ENCODE measurements at regions not wholly inside any gene's neighbourhood (a gene's known extent, or its start where the extent isn't known, plus 50 kb on each side); places are given as distances from the start of the nearest gene placed in this dataset.

DNA sequence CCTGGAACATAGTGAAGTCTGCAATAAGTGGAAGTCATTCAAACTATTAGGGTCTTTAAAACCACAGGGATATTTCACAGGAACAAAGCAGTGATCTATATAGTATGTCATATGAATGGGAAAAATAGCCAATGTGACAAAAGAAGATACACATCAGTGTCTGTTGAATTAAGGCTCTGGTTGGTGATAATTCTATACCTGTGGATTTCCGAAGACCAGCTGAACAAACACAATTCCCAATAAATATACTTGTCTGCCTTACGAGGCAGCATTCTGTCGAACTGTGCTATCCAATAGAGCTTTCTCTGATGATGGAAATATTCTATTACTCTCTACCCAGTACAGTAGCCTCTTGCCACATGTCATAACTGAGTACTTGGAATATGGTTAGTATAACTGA is 55.9 kb upstream of the CAV2 start:
- no peaks in the 10 kb centered on the region for H3K27me3 ChIP-seq (ENCODE audit: control insufficient read depth, insufficient read depth, low read length)
- no peaks in the 10 kb centered on the region for H3K36me3 ChIP-seq (ENCODE audit: control insufficient read depth, insufficient read depth, low read length)
- no CpG with 5 or more reads among the region's 3 CpGs for WGBS (ENCODE audit: insufficient coverage)
- H3K27ac ChIP-seq (ENCODE audit: low read length) = no peak overlapping the region
- H3K9me3 ChIP-seq (replicated peaks; ENCODE audit: control insufficient read depth, low read depth, low read length) = no peaks in the 10 kb centered on the region
- H3K4me1 ChIP-seq (ENCODE audit: control insufficient read depth, insufficient read depth, low read length) = no peaks in the 10 kb centered on the region
- DNase-seq = no peak
- no peak overlapping the region for H3K4me3 ChIP-seq (ENCODE audit: low read length)

DNA sequence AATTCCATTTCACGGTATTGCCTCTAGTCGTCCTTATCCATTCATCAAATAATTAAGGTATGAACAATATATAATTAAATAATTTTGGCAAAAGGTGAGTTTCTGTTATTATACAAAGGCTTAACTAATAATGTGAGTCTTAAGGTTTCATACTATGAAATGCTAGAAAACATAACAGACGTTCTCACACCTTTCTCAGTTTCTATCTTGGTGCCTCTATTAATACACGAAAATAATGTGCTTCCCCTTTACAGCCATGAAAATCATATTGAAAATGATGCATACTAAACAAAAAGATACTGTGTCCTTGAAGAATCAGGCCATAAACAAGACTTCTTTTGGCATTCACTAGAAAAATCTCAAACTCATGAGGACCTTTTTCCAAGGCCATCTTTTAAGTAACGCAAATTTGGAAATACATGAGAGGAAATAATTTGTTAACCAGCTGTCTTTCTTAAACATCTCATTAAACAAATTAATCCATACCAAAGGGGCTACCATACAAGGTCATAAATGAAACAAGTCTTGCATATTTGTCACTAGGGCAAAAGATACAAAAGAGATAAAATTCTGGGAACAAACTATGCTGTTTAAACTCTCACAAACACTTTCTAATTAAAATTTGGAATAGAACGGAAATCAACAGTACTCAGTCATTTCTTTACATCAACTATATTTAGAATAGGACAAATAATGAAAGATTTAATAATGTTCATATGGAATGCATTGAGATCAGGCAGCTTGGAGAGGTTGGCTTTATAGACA is 53.9 kb upstream of the CAV2 start:
- WGBS (ENCODE audit: insufficient coverage) = no CpG with 5 or more reads among the region's 6 CpGs
- H3K4me1 ChIP-seq (ENCODE audit: control insufficient read depth, insufficient read depth, low read length) = no peaks in the 10 kb centered on the region
- H3K27ac ChIP-seq (ENCODE audit: low read length) = no peak overlapping the region
- H3K36me3 ChIP-seq (ENCODE audit: control insufficient read depth, insufficient read depth, low read length) = no peaks in the 10 kb centered on the region
- H3K4me3 ChIP-seq (ENCODE audit: low read length) = no peak overlapping the region
- no peaks in the 10 kb centered on the region for H3K27me3 ChIP-seq (ENCODE audit: control insufficient read depth, insufficient read depth, low read length)
- DNase-seq = no peak
- H3K9me3 ChIP-seq (replicated peaks; ENCODE audit: control insufficient read depth, low read depth, low read length) = no peaks in the 10 kb centered on the region

DNA sequence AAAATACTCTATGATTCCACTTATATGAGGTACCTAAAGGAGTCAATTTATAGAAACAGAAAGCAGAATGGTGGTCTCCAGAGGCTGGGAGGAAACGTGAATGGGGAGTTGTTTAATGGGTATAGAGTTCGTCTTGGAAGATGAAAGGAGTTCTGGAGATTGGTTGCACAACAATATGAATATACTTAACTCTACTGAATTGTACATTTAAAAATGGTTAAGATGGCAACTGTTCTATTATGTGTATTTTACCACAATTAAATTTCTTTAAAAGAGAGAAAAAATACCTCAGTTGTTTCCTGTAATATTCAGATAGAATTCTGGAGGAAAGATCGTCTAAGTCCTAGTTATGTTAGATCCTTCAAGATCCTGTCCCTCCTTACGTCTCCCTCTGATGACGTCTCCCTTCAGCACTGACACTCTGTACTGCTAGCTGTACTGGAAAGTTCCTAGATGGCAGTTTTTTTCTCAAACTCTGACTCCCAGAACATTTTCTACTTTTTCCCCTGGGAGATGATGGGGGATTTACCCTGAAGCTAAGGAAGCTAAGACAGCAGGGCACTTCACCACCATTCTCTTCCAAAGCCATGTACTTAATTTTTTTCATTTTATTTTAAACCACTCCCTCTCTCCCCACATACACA is 53.2 kb upstream of the CAV2 start:
- 60% methylated on average over 1 of the region's 5 CpGs for WGBS (ENCODE audit: insufficient coverage)
- no peak overlapping the region for H3K27ac ChIP-seq (ENCODE audit: low read length)
- no peaks in the 10 kb centered on the region for H3K4me1 ChIP-seq (ENCODE audit: control insufficient read depth, insufficient read depth, low read length)

DNA sequence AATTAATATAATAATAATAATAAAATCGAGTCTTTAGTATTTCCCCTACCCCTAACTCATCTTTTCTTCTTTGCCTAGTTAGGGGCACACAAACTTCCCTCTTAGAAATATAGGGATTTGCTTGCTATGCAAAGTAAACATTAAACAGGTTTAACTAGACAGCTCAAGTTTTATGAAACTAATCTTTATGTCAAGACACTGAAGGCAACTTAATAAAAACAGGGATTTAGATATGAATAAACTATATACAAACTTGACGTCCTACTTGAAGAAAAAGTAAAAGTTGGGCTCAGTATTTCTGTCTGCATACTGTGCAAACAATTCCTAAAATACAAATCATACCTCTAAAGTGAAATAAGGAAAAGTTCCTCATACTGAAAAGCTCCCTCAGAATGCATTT is 52.1 kb upstream of the CAV2 start:
- no peak for DNase-seq
- WGBS (ENCODE audit: insufficient coverage) = no CpG with 5 or more reads among the region's 2 CpGs
- no peaks in the 10 kb centered on the region for H3K27me3 ChIP-seq (ENCODE audit: control insufficient read depth, insufficient read depth, low read length)
- H3K4me3 ChIP-seq (ENCODE audit: low read length) = no peak overlapping the region
- no peak overlapping the region for H3K27ac ChIP-seq (ENCODE audit: low read length)
- no peaks in the 10 kb centered on the region for H3K9me3 ChIP-seq (replicated peaks; ENCODE audit: control insufficient read depth, low read depth, low read length)
- H3K36me3 ChIP-seq (ENCODE audit: control insufficient read depth, insufficient read depth, low read length) = no peaks in the 10 kb centered on the region
- no peaks in the 10 kb centered on the region for H3K4me1 ChIP-seq (ENCODE audit: control insufficient read depth, insufficient read depth, low read length)

More for the DNA sequence above, 53.2 kb upstream of the CAV2 start:
- Histone ChIP-seq H3K9me3 (replicated peaks; ENCODE audit: control insufficient read depth, low read depth, low read length) (no peaks in the 10 kb centered on the region), H3K27me3 (ENCODE audit: control insufficient read depth, insufficient read depth, low read length) (no peaks in the 10 kb centered on the region), H3K4me3 (ENCODE audit: low read length) (no peak overlapping the region), H3K36me3 (ENCODE audit: control insufficient read depth, insufficient read depth, low read length) (no peaks in the 10 kb centered on the region)
- peak; percentile 30 for DNase-seq

DNA sequence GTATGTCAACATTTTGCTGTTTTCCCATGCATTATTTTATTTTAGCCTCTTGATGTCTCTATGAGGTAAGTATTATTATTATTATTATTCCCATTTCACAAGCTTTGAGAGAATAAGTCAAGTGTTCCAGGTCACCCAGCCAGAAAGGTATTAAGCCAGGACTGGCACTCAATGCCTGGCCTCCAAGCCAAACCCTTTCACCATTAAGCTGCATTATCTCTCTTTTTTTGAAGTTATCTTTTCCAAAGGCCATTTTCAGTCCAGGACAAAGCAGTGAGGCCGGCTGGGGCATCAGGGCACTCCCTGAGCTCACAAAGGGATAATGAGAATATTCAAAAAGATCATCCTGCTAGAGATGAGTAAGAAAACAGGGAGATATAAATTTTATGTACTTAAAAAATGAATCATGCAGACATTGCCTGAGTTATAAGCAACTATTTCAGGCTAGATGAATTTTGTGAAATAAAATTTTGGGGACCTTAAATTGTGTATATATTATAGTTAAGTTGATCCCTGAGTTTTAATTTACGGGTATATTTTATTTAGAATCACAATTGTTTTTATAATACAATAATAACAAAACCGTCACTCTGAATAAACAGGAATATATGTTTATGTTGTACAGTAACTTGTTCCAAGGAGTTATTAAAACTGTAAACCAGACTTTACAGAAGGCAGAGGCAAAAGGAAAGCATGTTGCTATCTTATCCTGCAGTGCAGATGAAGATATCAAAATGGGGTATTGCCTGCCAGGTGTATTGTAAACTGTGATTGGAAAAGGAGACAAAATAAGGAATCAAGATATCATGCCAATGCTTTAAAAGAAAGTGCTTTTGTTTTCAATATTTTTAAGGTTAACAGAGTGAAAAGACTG is 51.3 kb upstream of the CAV2 start:
- 0% methylated on average over 1 of the region's 3 CpGs for WGBS (ENCODE audit: insufficient coverage)
- no peak for DNase-seq
- H3K4me1 ChIP-seq (ENCODE audit: control insufficient read depth, insufficient read depth, low read length) = no peaks in the 10 kb centered on the region
- no peaks in the 10 kb centered on the region for H3K27me3 ChIP-seq (ENCODE audit: control insufficient read depth, insufficient read depth, low read length)
- no peak overlapping the region for H3K4me3 ChIP-seq (ENCODE audit: low read length)
- no peaks in the 10 kb centered on the region for H3K36me3 ChIP-seq (ENCODE audit: control insufficient read depth, insufficient read depth, low read length)
- H3K27ac ChIP-seq (ENCODE audit: low read length) = no peak overlapping the region
- H3K9me3 ChIP-seq (replicated peaks; ENCODE audit: control insufficient read depth, low read depth, low read length) = no peaks in the 10 kb centered on the region

DNA sequence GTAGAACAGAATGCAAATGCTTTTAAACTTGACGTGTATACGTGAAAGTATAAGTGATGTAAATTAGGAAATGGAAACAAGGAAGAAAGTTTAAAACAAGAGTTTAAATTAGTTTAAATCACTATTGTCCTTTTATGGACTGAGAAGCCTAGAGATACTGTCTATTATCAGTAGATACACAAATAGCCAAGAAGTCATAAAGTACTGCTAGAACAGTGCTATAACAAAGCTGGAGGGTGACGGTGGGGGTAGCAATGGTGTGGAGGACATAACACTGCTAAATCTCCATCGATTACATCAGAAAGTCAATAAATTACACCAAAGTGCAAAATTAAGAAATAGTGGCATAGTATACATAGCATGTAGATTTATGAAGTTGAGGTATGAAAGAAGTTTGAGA is 50.1 kb upstream of the CAV2 start:
- no CpG with 5 or more reads among the region's 4 CpGs for WGBS (ENCODE audit: insufficient coverage)
- Histone ChIP-seq H3K36me3 (ENCODE audit: control insufficient read depth, insufficient read depth, low read length) (no peaks in the 10 kb centered on the region), H3K27me3 (ENCODE audit: control insufficient read depth, insufficient read depth, low read length) (no peaks in the 10 kb centered on the region), H3K4me3 (ENCODE audit: low read length) (no peak overlapping the region), H3K4me1 (ENCODE audit: control insufficient read depth, insufficient read depth, low read length) (no peaks in the 10 kb centered on the region), H3K27ac (ENCODE audit: low read length) (no peak overlapping the region), H3K9me3 (replicated peaks; ENCODE audit: control insufficient read depth, low read depth, low read length) (no peaks in the 10 kb centered on the region)
- DNase-seq = no peak

Measured in muscle of leg (tissue), 3 donors.